CD4-positive, alpha-beta T cell treated with Interleukin-6 for 4 hours (primary cell): ENCODE measurements at regions not wholly inside any gene's neighbourhood (a gene's known extent, or its start where the extent isn't known, plus 50 kb on each side); places are given as distances from the start of the nearest gene placed in this dataset.

Source experiments
- DNase-seq: peaks from one replicate; pipeline ENCODE4 v3.0.0-alpha.2; 2020; ENCODE audit warnings: mixed read lengths

DNA sequence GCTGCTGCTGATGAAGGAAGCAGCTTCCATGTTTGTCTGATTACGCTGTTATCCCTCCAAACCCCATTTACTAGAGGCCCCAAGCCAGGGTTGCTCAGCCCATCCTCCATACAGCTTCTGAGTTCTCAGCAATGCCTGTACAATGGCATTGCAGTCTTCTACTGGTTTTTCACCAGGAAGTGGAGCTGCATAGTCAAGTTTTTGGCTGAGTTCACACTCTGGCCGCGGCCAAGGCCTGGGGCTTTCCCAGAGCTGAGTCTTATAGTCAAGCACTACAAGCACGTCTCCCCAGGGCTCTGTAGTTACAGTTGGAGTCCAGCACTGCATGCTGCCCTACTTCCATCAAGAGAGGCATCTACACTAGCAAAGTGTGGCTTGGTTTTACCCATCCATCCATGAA, 182.5 kb downstream of the POU4F1 start:
- DNase-seq, result no peak

GRCh38 chr13:78413887-78414553, 189.3 kb downstream of the POU4F1 start:
- no peak for DNase-seq

DNA sequence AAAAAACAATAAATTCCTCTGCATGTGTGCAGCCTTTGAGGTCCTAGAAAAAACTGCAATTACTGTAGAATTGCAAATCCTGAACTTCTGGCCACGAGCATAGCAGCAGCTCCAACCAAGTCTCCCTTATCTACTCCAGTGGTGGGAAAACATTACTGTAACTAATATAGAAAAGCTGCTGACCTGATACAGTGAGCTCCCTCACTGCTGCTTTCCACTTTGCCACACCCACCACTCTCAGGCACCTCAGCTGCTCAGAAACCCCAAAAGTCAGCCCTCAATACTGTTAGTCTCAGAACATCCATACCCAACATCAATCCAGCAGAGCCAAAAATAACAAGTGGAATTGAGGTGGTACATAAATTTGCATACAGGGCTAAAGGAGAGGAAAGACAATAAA, 192.5 kb downstream of the POU4F1 start:
- DNase-seq, result no peak

- no peak for DNase-seq
These were observed 193.2 kb downstream of the POU4F1 start for GRCh38 chr13:78410164-78410563.

DNA sequence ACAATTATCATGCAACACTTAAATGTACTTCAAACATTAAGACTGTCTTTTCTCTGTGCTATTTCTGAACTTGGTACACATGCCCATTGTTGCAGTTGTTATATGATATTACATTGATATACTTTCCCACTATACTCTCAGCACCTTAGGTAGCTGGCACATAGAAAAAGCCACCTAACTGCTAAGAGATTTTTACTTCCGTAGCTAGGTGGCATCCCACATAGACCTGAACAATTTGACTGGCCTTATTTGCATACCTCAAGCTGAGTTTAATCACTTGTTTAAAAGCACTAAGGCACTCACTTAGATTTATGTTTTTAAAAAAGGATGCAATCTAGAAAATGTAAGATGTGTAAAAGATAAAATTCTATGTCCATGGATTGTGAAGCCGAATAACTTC, 194.2 kb downstream of the POU4F1 start:
- DNase-seq, result no peak

DNA sequence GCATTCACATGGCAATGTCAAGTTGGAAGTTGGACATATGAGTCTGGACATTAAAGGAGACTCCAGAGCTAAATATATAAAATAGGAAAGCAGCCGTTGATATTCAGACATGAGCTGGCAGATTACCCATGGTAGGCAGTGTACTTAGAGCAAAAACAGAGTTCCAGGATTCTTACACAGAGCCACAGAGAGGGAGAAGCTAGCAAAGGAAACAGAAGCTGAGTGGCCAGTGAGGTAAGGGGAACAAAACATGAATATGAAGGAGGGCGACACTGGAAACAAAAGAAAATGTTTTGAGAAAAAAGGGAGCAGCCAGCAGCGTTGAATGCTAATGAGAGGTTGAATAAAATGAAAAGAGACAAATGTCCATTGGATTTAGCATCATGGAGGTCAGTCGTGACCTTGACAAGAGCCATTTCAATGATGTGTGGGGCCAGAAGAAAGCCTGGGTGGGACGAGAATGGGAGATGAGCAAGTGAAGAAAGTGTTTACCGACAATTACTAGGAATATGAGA, 198.4 kb downstream of the POU4F1 start:
- DNase-seq, result no peak

DNA sequence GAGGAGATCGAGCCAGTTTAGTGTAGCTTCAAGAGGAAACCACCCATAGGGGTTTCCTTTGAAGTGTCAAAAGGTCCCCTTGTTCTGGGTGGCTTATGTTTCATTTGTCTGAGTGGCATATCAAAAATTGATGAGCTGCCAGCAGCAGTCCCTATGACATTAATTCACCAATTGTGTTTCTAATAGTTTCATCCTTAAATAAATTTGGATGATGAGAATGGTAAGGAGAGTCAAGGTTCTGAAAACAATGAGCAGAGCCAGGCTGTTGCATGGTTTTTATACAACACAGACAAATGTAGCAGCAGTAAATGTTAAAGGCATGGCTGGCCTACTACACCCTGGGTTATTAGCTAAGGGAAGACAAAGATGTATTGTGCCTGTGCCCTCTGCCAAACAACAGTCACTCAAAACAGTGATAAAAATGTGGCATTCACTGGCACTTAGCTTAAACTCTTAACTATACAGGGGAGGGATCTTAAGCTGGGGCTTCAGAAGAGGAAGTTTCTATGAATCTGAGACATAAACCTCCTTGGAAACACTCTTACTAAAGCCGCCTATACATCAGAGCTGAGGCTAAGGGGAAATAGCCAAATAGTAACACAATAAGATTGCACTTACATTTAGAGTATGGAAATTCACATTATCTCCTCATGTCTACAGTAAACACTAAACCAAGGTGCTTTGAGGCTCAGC, 200.5 kb downstream of the POU4F1 start:
- DNase-seq, result no peak

- DNase-seq, result no peak
These were observed 201.3 kb downstream of the POU4F1 start for GRCh38 chr13:78401873-78402707.

DNA sequence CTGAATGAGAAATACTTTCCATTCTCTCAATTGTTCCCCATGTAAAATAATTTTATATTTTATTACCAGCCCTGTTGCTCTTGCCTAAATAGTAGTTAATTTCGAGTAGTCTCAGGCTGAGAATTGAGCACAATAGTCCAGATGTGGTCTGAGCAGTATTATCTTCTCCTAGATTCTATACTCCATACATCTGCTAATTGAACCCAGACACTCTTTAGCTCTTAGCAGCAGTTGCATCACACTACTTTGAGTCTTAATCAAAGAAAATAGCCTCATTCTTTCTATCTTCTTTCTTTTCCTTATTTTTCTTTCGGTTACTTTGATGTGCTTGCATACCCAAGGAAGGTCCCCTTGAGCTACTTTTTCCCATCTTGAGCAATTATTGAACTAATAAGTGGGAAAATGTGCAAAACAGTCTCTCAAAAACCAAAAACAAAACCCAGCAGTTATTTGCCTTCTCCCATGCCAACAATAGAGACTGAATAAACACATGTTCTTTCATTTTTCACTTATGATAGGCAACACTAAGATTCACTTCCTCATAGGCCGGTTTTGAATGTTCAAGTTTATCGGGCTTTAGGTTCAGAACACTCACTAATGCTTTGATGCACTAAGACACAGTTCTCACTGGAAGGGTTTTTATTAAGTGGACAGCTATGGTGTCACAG, 204.5 kb downstream of the POU4F1 start:
- no peak for DNase-seq

GRCh38 chr13:78393286-78394142, 209.8 kb downstream of the POU4F1 start:
- DNase-seq, result no peak

DNA sequence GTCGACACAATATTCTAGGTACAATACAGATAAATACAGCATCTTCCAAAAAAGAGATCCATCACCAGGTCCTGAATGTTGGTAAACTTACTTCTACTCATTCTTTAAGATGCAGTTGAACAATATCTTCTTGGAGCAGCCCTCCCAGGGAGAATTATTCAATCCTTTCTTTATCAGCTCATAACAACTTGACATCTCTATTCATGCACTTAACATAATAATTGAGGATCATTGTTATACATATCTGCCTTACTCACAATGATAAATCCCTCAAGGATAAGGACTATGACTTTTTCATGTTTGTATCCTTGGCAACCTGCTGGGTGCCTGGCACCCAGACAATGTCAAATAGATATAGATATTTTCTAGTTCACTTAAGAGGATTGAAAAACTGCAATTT, 219.5 kb downstream of the POU4F1 start:
- no peak for DNase-seq

GRCh38 chr13:78383071-78383484, 220.3 kb downstream of the POU4F1 start:
- DNase-seq, result no peak

DNA sequence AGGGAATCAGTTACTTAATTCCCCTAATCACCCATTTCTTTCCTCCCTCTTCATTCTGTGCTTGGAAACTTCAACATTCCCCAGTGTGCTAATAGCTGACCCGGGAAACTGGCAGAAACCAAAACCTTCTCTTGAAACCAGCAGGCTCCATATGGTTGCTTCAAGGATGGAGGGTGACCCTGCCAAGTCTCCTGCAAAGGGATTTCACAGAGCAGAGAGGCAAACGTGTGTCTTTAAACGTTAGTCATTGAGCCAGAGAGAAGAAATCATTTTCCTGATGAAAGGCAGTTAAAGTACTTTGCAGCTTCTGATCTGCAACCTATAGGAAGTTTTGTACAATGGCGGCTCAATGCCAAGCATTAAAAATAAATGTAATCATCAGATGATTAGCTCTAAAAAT, 220.9 kb downstream of the POU4F1 start:
- no peak for DNase-seq

DNA sequence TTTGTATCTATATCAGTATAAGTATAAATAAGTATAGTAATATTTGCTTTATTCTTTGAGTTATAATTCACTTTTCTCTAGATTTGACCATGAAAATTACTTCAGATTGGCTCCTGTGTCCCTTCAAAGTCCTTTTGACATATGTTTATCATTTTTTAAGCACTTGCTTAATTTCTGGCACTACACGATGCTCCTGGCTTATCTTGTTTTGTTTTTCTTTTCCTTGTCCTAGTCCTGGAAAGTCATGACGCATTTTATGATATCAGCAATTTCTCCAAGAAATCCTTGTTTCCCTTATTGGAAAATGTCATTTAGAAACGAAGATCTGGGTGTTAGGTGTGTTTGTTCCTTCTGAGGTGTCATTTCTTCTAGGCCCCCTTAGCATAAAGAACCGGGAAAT, 226.5 kb downstream of the POU4F1 start:
- no peak for DNase-seq

DNA sequence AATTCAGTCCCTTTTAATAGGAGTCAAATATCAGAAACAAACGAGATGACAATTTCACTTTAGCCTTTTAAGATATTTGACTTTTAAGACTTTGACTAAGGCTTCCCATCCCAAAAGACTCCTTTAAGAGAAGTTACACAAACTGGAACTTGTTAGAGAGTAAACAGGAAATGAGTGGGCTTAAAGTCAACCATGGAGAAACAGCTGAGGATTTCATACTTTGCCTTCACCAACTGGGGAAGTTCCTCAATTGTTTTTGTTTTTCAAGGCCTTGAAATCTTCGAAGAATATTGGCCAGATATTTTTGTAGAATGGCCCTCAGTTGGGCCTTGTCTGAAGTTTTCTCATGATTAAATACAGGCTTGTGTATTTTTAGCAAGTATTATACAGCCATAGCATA, 227.3 kb downstream of the POU4F1 start:
- no peak for DNase-seq

- DNase-seq, result no peak
These were observed 230.8 kb downstream of the POU4F1 start for GRCh38 chr13:78372581-78372980.

DNA sequence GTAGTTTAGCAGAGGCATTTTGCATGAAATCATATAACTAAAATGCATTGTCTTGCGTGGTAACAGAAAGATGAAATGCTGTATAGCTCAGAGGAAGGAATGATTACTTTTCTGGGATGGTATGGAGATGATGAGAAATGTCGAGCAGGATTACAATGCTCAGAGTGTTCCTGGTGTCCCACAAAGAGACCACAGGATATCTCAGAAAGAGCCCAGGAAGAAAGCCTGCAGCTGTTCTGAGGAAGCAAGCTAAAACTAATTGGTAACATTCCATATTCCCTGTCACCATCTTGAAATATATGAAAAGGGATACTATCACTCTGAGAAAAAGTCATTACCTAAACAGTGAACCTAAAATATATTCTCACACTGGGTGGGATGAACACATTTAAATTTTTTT, 233.1 kb downstream of the POU4F1 start:
- DNase-seq, result no peak

DNA sequence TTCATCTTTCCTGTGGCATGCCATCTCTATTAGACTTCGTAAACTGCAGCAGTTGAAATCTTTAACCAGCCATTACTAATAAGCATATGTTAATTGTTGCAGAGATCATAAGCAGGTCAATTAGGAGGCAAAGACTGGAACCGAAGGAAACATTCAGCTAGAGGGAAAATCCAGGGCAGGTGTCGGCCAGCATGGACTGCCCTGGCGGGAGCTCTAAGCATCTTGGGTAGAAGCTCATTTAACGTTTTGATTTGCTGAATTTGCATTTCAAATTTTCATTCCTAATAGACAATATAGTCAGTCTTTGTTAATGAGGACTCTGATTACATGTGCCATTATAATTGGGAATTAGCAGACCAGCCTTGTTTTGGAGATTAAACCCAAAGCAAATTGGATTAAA, 238.6 kb downstream of the POU4F1 start:
- DNase-seq, result no peak

DNA sequence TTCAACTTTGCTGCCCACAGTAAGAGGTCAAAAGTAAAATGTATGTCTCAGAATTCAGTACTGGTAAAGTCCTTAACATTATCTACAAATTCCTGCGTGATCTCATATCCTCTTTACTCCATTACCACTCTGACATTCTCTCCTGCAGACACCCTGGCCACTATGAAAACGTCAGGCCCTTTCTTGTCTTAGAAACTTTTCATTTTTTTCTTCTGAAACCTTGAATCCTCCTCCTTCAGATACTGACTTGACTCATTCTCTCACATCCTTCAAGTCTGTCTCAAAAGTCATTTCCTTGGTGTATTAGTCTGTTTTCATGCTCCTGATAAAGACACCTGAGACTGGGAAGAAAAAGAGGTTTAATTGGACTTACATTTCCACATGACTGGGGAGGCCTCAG, 262.3 kb downstream of the POU4F1 start:
- no peak for DNase-seq

DNA sequence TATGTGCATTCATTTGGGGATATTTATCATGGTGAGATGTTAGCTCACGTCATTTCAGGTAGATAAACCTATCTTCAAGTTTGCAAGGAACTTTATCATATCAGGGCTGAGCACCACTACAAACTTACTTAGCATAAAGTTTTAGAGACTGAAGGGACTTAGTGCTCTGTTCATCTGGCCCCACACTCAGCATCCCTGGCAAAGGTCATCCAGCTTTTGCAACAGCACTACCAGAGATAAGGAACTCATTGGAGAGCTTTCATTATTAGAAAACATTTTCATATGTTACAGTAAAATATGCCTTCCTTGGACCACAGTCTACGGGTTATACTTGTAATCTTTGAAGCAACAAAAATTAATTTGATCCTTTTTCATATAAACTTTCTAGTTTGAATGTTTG, 263.4 kb downstream of the POU4F1 start:
- no peak for DNase-seq

DNA sequence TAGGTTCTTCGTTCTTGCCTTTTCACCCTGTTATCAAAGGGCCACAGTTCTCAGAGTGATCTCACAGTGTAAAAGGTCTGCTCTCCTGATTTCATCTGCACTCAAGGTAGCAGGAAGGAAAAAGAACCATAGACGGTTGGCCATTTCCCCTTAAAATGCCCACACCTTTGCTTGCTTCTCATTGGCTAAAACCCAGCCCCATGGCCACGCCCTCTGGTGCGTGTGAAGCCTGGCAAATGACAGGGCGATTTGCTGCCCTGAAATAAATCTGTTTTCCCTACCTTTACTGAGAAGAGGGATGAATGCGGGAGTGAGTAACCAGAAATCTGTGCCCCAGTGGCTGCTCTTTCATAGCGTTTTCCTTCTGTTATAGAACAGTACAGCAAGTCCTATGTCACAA, 269.3 kb downstream of the POU4F1 start:
- DNase-seq, result no peak

GRCh38 chr13:78326633-78327032, 276.7 kb downstream of the POU4F1 start:
- no peak for DNase-seq
